Sigmoid colon (tissue), 6 donors: ENCODE measurements at regions not wholly inside any gene's neighbourhood (a gene's known extent, or its start where the extent isn't known, plus 50 kb on each side); places are given as distances from the start of the nearest gene placed in this dataset.

Experiments
- DNase-seq: peaks from one replicate; pipeline ENCODE4 v3.0.0-alpha.2; 2019
- H3K27ac ChIP-seq, 4 donors: fragments of 200-600 bp; sonication (generic); one replicate each; pipeline ENCODE4 v1.5.1; 2016 to 2019; ENCODE audit warnings: mild to moderate bottlenecking in 1 of 4
- H3K27me3 ChIP-seq, 3 donors: fragments of 200-600 bp; sonication (generic); one replicate each; pipeline ENCODE4 v1.5.1; 2019; ENCODE audit warnings: mild to moderate bottlenecking in 1 of 3
- H3K36me3 ChIP-seq, 4 donors: fragments of 200-600 bp; sonication (generic); one replicate each; pipeline ENCODE4 v1.5.1; 2016 to 2019
- H3K4me1 ChIP-seq, 4 donors: fragments of 200-600 bp; sonication (generic); one replicate each; pipeline ENCODE4 v1.5.1; 2017 to 2019
- H3K4me3 ChIP-seq, 4 donors: fragments of 200-600 bp; sonication (generic); one replicate each; pipeline ENCODE4 v1.5.1; 2017 to 2019; ENCODE audit warnings: mild to moderate bottlenecking in 2 of 4, moderate library complexity in 1 of 4
- H3K9me3 ChIP-seq, 4 donors: fragments of 200-600 bp in 3 of 4; sonication (generic) in 3 of 4; one replicate each; pipeline versions ENCODE4 v1.5.1 to v1.6.1; 2013 to 2019
- EP300 ChIP-seq, 4 donors: sonication (generic); formaldehyde crosslinking; IDR thresholded peaks; one replicate each; pipeline ENCODE4 v1.6.1; 2017; ENCODE audit warnings: antibody characterized with exemption in 4 of 4
- POLR2A ChIP-seq, 2 donors: fragments of 450-650 bp; IDR thresholded peaks; one replicate each; pipeline ENCODE4 v1.6.1; 2016; ENCODE audit warnings: antibody characterized with exemption in 2 of 2, mild to moderate bottlenecking in 2 of 2, moderate library complexity in 2 of 2
- POLR2AphosphoS5 ChIP-seq, 4 donors: sonication (generic); formaldehyde crosslinking; IDR thresholded peaks; one replicate each; pipeline ENCODE4 v1.6.1; 2017; ENCODE audit warnings: antibody characterized with exemption in 4 of 4
- WGBS, 2 donors: extraction: QIAGEN DNeasy Blood & Tissue Kit; methylation state at CpG; one replicate each; pipeline ENCODE4 v1.1.7; 2013; 5-methylcytosine and 5-hydroxymethylcytosine counted together
- intact Hi-C: fragments of 100-400 bp; cut with DNase I; formaldehyde crosslinking; loops from one replicate; pipeline ENCODE4 v1.15.1; 2023
- TF ChIP-seq, protein P1 (sequence below), 4 experiments: fragments of 450-650 bp in 3 of 4; fragments of 200-600 bp in 1 of 4; IDR thresholded peaks; one replicate each; pipeline ENCODE4 v1.5.1; 2016 to 2019; ENCODE audit warnings: antibody characterized with exemption in 4 of 4, mild to moderate bottlenecking in 3 of 4, moderate library complexity in 2 of 4
- donor health status: healthy with polysubstance abuse.
- donor health status: healthy.

DNA sequence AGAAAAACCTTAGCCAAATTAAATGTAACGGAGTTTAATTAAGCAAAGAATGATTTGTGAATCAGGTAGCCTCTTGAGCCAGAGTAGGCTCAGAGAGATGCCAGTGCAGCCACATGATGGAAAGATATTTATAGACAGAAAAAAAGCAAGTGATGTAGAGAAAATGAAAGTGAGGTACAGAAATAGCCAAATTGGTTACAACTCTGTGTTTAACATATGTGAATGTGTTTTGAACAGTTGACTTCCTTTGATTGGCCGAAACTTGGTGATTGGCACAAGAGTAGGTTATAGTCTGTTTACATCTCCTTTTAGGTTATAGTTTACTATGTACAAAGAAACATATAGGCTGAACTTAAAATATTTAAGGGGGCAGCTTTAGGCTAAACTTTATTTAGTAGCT is 459.9 kb upstream of the BOD1L1 start:
- intact Hi-C loops, result no loop called here
- TF ChIP-seq POLR2A (IDR thresholded peaks at IDR 0.05) (no peak), EP300 (IDR thresholded peaks at IDR 0.05) (no peak), POLR2AphosphoS5 (IDR thresholded peaks at IDR 0.05) (no peak)
- DNase-seq, result no peak
- Histone ChIP-seq H3K9me3 (no peaks in the 10 kb centered on the region), H3K36me3 (no peaks in the 10 kb centered on the region), H3K4me3 (no peak overlapping the region), H3K4me1 (no peaks in the 10 kb centered on the region), H3K27me3 (no peaks in the 10 kb centered on the region), H3K27ac (no peak overlapping the region)
- 81 to 91% methylated on average over 2 of the region's 2 CpGs for WGBS, 2 donors

DNA sequence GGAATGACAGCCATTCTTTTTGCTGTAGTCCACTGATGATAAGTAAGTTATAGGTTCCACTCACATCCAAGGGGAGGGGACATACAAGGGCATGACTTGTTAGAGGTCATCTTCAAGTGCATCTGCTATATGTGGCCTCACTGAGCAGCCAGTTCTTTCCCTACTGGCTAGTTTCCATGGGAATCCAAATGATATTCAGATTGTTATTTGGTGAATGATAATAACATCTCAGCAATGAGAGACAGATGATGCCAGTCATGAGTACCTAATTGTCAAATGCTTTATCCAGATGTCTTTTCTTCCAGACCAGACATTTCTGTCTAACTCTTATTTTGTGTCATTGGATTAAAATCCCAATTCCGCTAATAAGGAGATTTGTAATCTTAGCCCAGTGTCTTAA is 460.4 kb upstream of the BOD1L1 start:
- Histone ChIP-seq H3K27me3 (no peaks in the 10 kb centered on the region), H3K9me3 (no peaks in the 10 kb centered on the region), H3K27ac (no peak overlapping the region), H3K4me1 (no peaks in the 10 kb centered on the region), H3K4me3 (no peak overlapping the region), H3K36me3 (no peaks in the 10 kb centered on the region)
- no peak for TF ChIP-seq POLR2A (IDR thresholded peaks at IDR 0.05)
- TF ChIP-seq EP300 (IDR thresholded peaks at IDR 0.05), result no peak
- TF ChIP-seq POLR2AphosphoS5 (IDR thresholded peaks at IDR 0.05), result no peak
- TF ChIP-seq, protein P1, sequence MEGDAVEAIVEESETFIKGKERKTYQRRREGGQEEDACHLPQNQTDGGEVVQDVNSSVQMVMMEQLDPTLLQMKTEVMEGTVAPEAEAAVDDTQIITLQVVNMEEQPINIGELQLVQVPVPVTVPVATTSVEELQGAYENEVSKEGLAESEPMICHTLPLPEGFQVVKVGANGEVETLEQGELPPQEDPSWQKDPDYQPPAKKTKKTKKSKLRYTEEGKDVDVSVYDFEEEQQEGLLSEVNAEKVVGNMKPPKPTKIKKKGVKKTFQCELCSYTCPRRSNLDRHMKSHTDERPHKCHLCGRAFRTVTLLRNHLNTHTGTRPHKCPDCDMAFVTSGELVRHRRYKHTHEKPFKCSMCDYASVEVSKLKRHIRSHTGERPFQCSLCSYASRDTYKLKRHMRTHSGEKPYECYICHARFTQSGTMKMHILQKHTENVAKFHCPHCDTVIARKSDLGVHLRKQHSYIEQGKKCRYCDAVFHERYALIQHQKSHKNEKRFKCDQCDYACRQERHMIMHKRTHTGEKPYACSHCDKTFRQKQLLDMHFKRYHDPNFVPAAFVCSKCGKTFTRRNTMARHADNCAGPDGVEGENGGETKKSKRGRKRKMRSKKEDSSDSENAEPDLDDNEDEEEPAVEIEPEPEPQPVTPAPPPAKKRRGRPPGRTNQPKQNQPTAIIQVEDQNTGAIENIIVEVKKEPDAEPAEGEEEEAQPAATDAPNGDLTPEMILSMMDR (IDR thresholded peaks at IDR 0.05), result no peak
- intact Hi-C loops, result no loop called here
- 93 to 98% methylated on average over 1 of the region's 1 CpG for WGBS, 2 donors
- DNase-seq, result no peak

DNA sequence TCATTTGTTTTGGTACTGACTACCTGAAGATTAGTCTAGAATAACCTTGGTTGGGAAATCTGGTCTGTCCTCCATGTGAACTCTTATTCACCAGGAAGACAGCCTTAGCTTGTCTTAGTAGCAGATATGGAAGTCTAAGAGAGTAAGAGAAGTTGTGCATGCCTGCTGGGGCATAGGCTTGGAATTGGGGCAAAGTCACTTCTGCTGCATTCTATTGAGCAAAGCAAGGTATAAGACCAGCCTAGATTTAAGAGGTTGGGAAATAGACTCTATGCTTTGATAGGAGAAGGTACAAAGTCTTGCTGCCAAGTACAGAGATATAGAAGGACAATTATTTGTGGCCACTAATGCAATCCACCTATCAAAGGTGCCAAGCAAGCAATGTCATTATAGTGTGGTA is 464.0 kb upstream of the BOD1L1 start:
- TF ChIP-seq POLR2A (IDR thresholded peaks at IDR 0.05), result no peak
- no peak for TF ChIP-seq EP300 (IDR thresholded peaks at IDR 0.05)
- no peak for TF ChIP-seq POLR2AphosphoS5 (IDR thresholded peaks at IDR 0.05)
- H3K4me1 ChIP-seq, result no peaks in the 10 kb centered on the region
- H3K27me3 ChIP-seq, result no peaks in the 10 kb centered on the region
- H3K36me3 ChIP-seq, result no peaks in the 10 kb centered on the region
- H3K27ac ChIP-seq, result no peak overlapping the region
- H3K9me3 ChIP-seq, result no peaks in the 10 kb centered on the region
- intact Hi-C loops, result no loop called here
- H3K4me3 ChIP-seq, result no peak overlapping the region
- DNase-seq, result no peak

DNA sequence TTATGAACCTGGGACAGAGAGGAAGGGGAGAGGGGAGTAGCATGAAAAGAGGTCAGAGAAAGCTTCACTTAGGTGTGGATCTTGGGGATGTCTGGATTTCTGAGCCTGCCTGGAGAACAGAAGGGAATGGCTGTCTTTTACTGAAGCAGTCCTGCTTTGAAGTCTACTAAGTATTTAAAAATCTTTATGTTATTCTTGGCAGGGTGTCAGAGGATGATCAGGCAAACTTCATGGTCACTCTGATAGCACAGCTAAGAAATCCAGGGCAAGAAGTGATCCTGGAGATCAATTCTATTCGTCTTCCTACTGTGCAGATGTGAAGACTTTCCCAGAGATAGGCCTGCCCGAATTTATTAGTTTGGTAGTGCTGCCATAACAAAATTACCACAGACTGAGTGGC is 464.4 kb upstream of the BOD1L1 start:
- Histone ChIP-seq H3K4me3 (no peak overlapping the region), H3K9me3 (no peaks in the 10 kb centered on the region), H3K27ac (no peak overlapping the region), H3K27me3 (no peaks in the 10 kb centered on the region), H3K36me3 (no peaks in the 10 kb centered on the region), H3K4me1 (no peaks in the 10 kb centered on the region)
- 61 to 78% methylated on average over 2 of the region's 2 CpGs for WGBS, 2 donors
- intact Hi-C loops, result no loop called here
- no peak for DNase-seq
- TF ChIP-seq, protein P1 (IDR thresholded peaks at IDR 0.05), result no peak
- TF ChIP-seq POLR2AphosphoS5 (IDR thresholded peaks at IDR 0.05) (no peak), POLR2A (IDR thresholded peaks at IDR 0.05) (no peak), EP300 (IDR thresholded peaks at IDR 0.05) (no peak)

DNA sequence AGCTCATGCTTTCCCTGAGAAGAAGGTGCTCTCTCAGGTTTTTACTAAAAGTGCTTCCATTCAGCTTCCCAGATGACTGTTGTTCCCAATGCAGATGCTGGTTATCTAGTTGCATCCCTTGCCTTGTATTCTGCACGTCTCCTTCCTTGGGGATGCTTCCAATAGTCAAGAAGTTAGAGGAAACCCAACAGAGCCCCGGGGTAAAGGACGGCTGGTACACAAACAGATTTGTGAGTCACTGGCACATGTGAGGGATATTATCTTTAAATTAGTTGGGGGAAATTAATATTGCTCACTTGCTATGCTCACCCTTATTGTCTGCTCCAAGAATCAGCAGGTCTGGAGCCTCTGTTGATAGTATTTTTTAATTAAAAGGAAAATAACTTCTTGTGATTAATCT is 465.2 kb upstream of the BOD1L1 start:
- intact Hi-C loops, result no loop called here
- Histone ChIP-seq H3K4me3 (no peak overlapping the region), H3K4me1 (no peaks in the 10 kb centered on the region), H3K27me3 (no peaks in the 10 kb centered on the region), H3K36me3 (no peaks in the 10 kb centered on the region), H3K9me3 (no peaks in the 10 kb centered on the region), H3K27ac (no peak overlapping the region)
- no peak for DNase-seq
- TF ChIP-seq, protein P1 (IDR thresholded peaks at IDR 0.05), result no peak
- TF ChIP-seq POLR2AphosphoS5 (IDR thresholded peaks at IDR 0.05), result no peak
- TF ChIP-seq POLR2A (IDR thresholded peaks at IDR 0.05), result no peak
- TF ChIP-seq EP300 (IDR thresholded peaks at IDR 0.05), result no peak
- WGBS, 2 donors, result 78 to 87% methylated on average over 3 of the region's 3 CpGs

DNA sequence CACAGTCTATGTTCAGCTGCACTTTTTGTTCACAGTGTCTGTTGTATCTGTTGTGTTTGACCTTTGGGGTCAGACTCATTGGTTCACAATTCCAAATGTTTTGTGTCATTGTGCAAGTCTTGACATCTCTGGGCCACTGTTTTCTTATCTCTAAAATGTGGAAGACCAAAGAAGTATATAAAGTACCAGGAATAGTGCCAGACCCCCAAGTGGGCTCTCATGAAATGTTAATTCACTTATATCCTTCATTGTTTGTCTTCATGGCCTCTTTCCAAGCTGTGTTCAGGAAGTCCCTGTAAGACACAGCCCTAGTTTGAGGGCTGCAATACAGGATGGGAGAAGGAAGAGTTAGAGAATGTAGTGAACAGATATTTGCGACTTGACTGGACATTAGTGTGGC is 468.3 kb upstream of the BOD1L1 start:
- 87 to 94% methylated on average over 1 of the region's 1 CpG for WGBS, 2 donors
- intact Hi-C loops, result no loop called here

More for the DNA sequence above, 468.3 kb upstream of the BOD1L1 start:
- no peak for DNase-seq
- TF ChIP-seq POLR2AphosphoS5 (IDR thresholded peaks at IDR 0.05) (no peak), EP300 (IDR thresholded peaks at IDR 0.05) (no peak), POLR2A (IDR thresholded peaks at IDR 0.05) (no peak)
- TF ChIP-seq, protein P1 (IDR thresholded peaks at IDR 0.05), result no peak
- no peaks in the 10 kb centered on the region for H3K4me1 ChIP-seq
- H3K4me3 ChIP-seq, result no peak overlapping the region
- H3K27me3 ChIP-seq, result no peaks in the 10 kb centered on the region
- H3K36me3 ChIP-seq, result no peaks in the 10 kb centered on the region
- H3K27ac ChIP-seq, result no peak overlapping the region
- no peaks in the 10 kb centered on the region for H3K9me3 ChIP-seq
